ENCODE measurements at regions not wholly inside any gene's neighbourhood (a gene's known extent, or its start where the extent isn't known, plus 50 kb on each side); places are given as distances from the start of the nearest gene placed in this dataset.

- TF ChIP-seq CTCF (conservative IDR thresholded peaks at IDR 0.05; ENCODE audit: low read depth, low read length) = no peak
- no peak for TF ChIP-seq EZH2 (IDR thresholded peaks at IDR 0.05; ENCODE audit: low read length, unreplicated experiment)
- TF ChIP-seq EZH2phosphoT487 (IDR thresholded peaks at IDR 0.05; ENCODE audit: borderline replicate concordance, low read length) = no peak
Observed at GRCh38 chr3:84830476-84830875, 128.3 kb upstream of the CADM2 start.

Measured in PC-3 (cell line).